ENCODE measurements at regions not wholly inside any gene's neighbourhood (a gene's known extent, or its start where the extent isn't known, plus 50 kb on each side); places are given as distances from the start of the nearest gene placed in this dataset.
A peak's percentile ranks its signal among the peaks of the same experiment; 100 is the strongest.

DNA sequence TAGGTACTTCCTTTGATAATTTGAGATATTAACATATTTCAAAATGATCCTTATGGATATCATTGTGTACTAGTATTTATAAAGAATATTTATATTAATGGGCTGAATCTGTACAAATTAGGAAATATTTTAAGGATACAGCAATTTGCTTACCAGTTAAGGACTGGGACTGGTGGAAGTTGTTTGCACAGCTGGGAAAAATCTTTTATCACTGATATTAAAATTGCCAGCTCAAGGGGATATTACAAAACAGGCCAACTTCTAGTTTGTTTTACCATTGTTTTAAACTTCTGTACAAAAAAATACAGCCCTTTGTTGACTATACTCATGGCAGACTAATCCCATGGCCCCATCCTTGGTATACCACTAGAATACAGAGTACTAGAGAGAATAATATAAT lies 133.2 kb upstream of the DDHD1 start:
- no peak overlapping the region for H3K4me2 ChIP-seq (ENCODE audit: insufficient read depth, low read length)
- H3K9ac ChIP-seq (ENCODE audit: insufficient read depth in 1 of 2, low read depth in 2 of 2, low read length in 2 of 2), result no peak overlapping the region
- H3K36me3 ChIP-seq (ENCODE audit: control insufficient read depth, insufficient read depth, low read length), result no peaks in the 10 kb centered on the region
- H3K79me2 ChIP-seq (ENCODE audit: control insufficient read depth, insufficient read depth, low read length), result no peaks in the 10 kb centered on the region
- intact Hi-C loops (cut with micrococcal nuclease), result no loop called here
- no peak for DNase-seq (ENCODE audit: extremely low read depth in 1 of 4, low spot score in 3 of 4)
- TF ChIP-seq RHOXF2B (CRISPR knock-in tag; conservative IDR thresholded peaks at IDR 0.05) (no peak), TCFL5 (CRISPR knock-in tag; conservative IDR thresholded peaks at IDR 0.05) (no peak)
- TF ChIP-seq, protein P1, sequence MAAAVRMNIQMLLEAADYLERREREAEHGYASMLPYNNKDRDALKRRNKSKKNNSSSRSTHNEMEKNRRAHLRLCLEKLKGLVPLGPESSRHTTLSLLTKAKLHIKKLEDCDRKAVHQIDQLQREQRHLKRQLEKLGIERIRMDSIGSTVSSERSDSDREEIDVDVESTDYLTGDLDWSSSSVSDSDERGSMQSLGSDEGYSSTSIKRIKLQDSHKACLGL (CRISPR knock-in tag; IDR thresholded peaks at IDR 0.05; ENCODE audit: borderline replicate concordance, poor library complexity, severe bottlenecking), result no peak
- no peaks in the 10 kb centered on the region for H4K20me1 ChIP-seq (replicated peaks; ENCODE audit: control insufficient read depth, insufficient read depth, low read length)
- H3K27ac ChIP-seq (ENCODE audit: extremely low read depth, low read depth, low read length), result no peak overlapping the region
- no peaks in the 10 kb centered on the region for H3K9me3 ChIP-seq (replicated peaks; ENCODE audit: control insufficient read depth, insufficient read depth, low read depth, low read length)
- no peak for FAIRE-seq
- no peaks in the 10 kb centered on the region for H3K4me1 ChIP-seq (replicated peaks in 1 of 2; ENCODE audit: control insufficient read depth in 2 of 2, insufficient read depth in 2 of 2, low read length in 2 of 2)
- no peaks in the 10 kb centered on the region for H3K27me3 ChIP-seq (ENCODE audit: control insufficient read depth in 2 of 2, insufficient read depth in 2 of 2, low read length in 2 of 2)
- in situ Hi-C loops (cut with MboI), result no loop called here
- H3K9me1 ChIP-seq (ENCODE audit: control insufficient read depth, insufficient read depth, low read length), result no peaks in the 10 kb centered on the region
- no peak overlapping the region for H2AFZ ChIP-seq (ENCODE audit: low read depth, low read length)
- ChIA-PET POLR2A (no interaction called here), CTCF (ENCODE audit: low intra/inter-chr PET ratio) (no interaction called here)
- ATAC-seq, result no peak
- no TSS peak for BruUV-seq (replicated peaks)
- no peak overlapping the region for H3K4me3 ChIP-seq

DNA sequence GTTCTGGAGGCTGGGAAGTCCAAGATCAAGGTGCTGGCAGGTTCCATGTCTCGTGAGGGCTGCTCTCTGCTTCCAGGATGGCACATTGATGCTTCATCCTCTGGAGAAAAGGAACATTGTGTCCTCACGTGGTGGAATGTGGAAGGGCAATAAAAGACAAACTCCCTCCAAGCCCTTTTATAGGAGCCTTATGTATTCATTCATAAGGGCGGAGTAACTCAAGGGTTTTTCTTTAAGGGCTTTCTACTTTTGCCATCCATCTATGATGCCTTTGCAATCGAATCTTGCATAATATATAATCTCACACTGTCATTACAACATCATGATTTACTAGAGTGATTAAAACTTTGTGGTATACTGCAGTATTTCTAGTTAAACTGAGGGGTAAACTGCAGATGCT lies 132.7 kb upstream of the DDHD1 start:
- ATAC-seq, result no peak
- no peaks in the 10 kb centered on the region for H3K4me1 ChIP-seq (replicated peaks in 1 of 2; ENCODE audit: control insufficient read depth in 2 of 2, insufficient read depth in 2 of 2, low read length in 2 of 2)
- no peak overlapping the region for H3K27ac ChIP-seq (ENCODE audit: extremely low read depth, low read depth, low read length)
- no peak for FAIRE-seq
- no peaks in the 10 kb centered on the region for H3K27me3 ChIP-seq (ENCODE audit: control insufficient read depth in 2 of 2, insufficient read depth in 2 of 2, low read length in 2 of 2)
- no peak overlapping the region for H3K4me2 ChIP-seq (ENCODE audit: insufficient read depth, low read length)
- H3K9me1 ChIP-seq (ENCODE audit: control insufficient read depth, insufficient read depth, low read length), result no peaks in the 10 kb centered on the region
- H3K9me3 ChIP-seq (replicated peaks; ENCODE audit: control insufficient read depth, insufficient read depth, low read depth, low read length), result no peaks in the 10 kb centered on the region
- no peak overlapping the region for H3K4me3 ChIP-seq
- no peak for DNase-seq (ENCODE audit: extremely low read depth in 1 of 4, low spot score in 3 of 4)
- no TSS peak for BruUV-seq (replicated peaks)
- CTCF ChIA-PET (ENCODE audit: low intra/inter-chr PET ratio), result no interaction called here
- in situ Hi-C loops (cut with MboI), result no loop called here
- 0% methylated on average over 4 of the region's 4 CpGs for WGBS (ENCODE audit: insufficient coverage, low coverage, missing lambda C conversion rate)
- TF ChIP-seq, protein P2, sequence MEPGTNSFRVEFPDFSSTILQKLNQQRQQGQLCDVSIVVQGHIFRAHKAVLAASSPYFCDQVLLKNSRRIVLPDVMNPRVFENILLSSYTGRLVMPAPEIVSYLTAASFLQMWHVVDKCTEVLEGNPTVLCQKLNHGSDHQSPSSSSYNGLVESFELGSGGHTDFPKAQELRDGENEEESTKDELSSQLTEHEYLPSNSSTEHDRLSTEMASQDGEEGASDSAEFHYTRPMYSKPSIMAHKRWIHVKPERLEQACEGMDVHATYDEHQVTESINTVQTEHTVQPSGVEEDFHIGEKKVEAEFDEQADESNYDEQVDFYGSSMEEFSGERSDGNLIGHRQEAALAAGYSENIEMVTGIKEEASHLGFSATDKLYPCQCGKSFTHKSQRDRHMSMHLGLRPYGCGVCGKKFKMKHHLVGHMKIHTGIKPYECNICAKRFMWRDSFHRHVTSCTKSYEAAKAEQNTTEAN (CRISPR knock-in tag; IDR thresholded peaks at IDR 0.05), result no peak
- no peak for TF ChIP-seq TGIF2 (CRISPR knock-in tag; IDR thresholded peaks at IDR 0.05)
- TF ChIP-seq ZEB2 (IDR thresholded peaks at IDR 0.05), result no peak
- no peak for TF ChIP-seq SP1 (CRISPR knock-in tag; IDR thresholded peaks at IDR 0.05)
- TF ChIP-seq SMC3 (conservative IDR thresholded peaks at IDR 0.05; ENCODE audit: insufficient read depth, low read depth, low read length), result no peak
- TF ChIP-seq RAD21 (CRISPR knock-in tag; conservative IDR thresholded peaks at IDR 0.05 in 1 of 2, IDR thresholded peaks at IDR 0.05 in 1 of 2), result 0 out of 4 replicates have a peak, but pooled peaks of 1 of the 2 experiments have one; percentile 10
- TF ChIP-seq SMARCB1 (IDR thresholded peaks at IDR 0.05; ENCODE audit: insufficient read length, low read depth), result no peak
- H4K20me1 ChIP-seq (replicated peaks; ENCODE audit: control insufficient read depth, insufficient read depth, low read length), result no peaks in the 10 kb centered on the region
- H3K36me3 ChIP-seq (ENCODE audit: control insufficient read depth, insufficient read depth, low read length), result no peaks in the 10 kb centered on the region
- no peak overlapping the region for H2AFZ ChIP-seq (ENCODE audit: low read depth, low read length)
- H3K79me2 ChIP-seq (ENCODE audit: control insufficient read depth, insufficient read depth, low read length), result no peaks in the 10 kb centered on the region
- H3K9ac ChIP-seq (ENCODE audit: insufficient read depth in 1 of 2, low read depth in 2 of 2, low read length in 2 of 2), result no peak overlapping the region
- POLR2A ChIA-PET, result no interaction called here
- intact Hi-C loops (cut with micrococcal nuclease), result no loop called here
